ENCODE measurements at regions not wholly inside any gene's neighbourhood (a gene's known extent, or its start where the extent isn't known, plus 50 kb on each side); places are given as distances from the start of the nearest gene placed in this dataset.

DNA sequence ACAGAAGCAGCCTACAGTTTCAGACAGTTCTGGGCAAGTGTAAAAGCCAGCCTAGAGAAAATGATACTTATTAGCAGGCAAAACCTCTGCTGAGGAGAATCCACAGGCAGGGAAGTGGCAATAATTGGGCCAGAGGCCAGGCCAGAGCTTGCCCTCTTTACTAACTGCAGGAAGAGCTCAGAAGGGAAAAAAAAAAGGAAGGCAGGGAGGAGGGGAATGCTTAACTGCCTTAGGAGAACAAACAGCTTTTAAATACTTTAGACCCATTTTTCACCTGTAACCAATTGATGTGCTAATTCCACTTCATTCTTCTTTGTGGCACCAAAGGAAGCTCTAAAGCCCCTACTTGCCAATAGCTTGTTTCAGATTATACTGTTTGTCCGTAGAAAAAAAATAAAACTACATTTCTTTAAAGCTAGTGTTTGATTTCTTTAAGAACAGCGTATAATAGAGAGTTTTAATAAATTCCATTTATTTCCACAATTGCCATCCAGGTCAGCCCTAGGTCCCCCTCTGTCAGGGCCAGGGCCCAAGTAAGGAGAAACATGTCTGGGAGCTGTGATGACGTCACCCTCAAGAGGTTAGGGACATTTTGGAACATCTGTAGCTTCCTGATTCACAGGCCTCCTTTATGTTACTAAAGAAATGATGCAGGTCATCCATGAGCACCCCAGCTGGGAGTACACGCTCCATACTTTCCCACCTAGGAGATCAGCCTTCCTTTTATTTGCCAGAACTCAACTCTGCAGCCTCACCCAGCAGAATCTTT is 384.3 kb downstream of the CDC5L start:
- no peak for DNase-seq

DNA sequence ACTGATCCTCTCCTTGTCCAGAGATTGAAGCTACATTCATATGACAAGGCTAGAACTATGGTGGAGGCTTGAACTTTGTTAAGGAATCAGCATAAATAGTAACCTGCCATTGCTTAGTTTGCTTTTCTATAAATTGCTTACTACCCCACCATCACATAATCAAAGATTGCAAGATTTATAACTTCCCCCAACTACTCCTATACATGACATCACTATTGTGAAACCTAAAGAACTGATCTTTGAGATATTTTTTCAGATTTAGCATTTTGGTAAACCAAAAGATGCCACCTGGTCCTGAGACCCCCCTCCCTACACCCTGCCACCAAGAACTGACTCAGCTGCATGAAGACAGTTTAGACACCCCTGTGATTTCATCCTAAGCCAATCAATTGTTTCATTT is 385.3 kb downstream of the CDC5L start:
- no peak for DNase-seq

- no peak for DNase-seq
These were observed 387.6 kb downstream of the CDC5L start for GRCh38 chr6:44775121-44775520.

DNA sequence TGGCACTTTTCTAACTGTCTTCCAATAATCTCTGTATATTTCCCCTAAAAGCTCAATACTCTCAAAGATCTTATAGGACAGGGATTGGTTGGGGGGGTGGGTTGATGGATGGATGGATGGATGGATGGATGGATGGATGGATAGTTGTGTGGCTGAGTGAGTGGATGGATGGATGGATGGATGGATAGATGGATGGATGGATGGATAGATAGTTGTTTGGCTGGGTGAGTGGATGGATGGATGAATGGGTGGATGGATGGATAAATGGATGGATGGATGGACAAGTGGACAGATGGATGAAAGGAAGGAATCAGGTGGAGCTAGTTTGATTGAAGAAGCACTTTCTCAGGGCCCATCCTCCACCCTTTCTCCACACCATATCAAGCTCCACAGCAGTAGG is 388.8 kb downstream of the CDC5L start:
- no peak for DNase-seq

DNA sequence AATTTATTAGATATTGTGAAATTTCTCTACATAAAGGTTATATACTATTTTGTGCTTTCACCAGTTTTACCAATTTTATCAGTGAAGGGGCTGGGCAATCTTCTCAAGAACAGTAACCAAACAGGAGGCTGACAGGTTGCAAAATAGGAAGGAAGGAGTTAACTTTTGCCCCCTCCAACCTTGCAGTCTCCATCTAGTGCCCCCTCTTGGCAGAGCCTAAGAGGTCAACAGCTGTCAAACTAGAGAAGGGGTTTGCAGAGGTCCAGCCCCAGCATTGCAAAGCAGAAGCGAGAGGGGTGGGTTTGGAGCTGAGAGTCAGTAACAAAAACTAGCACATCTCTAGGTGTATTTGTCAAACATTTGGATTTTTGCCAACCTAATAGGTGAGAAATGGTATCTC is 391.0 kb downstream of the CDC5L start:
- no peak for DNase-seq
